WTC11 (cell line): ENCODE measurements at regions not wholly inside any gene's neighbourhood (a gene's known extent, or its start where the extent isn't known, plus 50 kb on each side); places are given as distances from the start of the nearest gene placed in this dataset.

Experiments
- CREB1 ChIP-seq: sonication (generic); formaldehyde crosslinking; IDR thresholded peaks from 2 replicates; pipeline ENCODE4 v1.8.0; 2023; ENCODE audit warnings: mild to moderate bottlenecking, missing genetic modification reagents
- EMX1 ChIP-seq: fragments of 250-450 bp; sonication (Bioruptor Pico); IDR thresholded peaks from 2 replicates; pipeline ENCODE4 v1.8.0; 2021; ENCODE audit warnings: mild to moderate bottlenecking
- NFE2L1 ChIP-seq: sonication (generic); formaldehyde crosslinking; IDR thresholded peaks from 2 replicates; pipeline ENCODE4 v1.8.1; 2023; ENCODE audit warnings: missing genetic modification reagents
- SMAD3 ChIP-seq: sonication (generic); formaldehyde crosslinking; IDR thresholded peaks from 2 replicates; pipeline ENCODE4 v1.8.0; 2022; ENCODE audit warnings: missing genetic modification reagents, mild to moderate bottlenecking, borderline replicate concordance
- TEAD4 ChIP-seq: sonication (generic); formaldehyde crosslinking; IDR thresholded peaks from 2 replicates; pipeline ENCODE4 v1.8.0; 2022; ENCODE audit warnings: mild to moderate bottlenecking, missing genetic modification reagents
- ZBTB21 ChIP-seq: sonication (generic); formaldehyde crosslinking; IDR thresholded peaks from 2 replicates; pipeline ENCODE4 v1.8.1; 2023; ENCODE audit warnings: mild to moderate bottlenecking, missing genetic modification reagents, borderline replicate concordance
- ZNF416 ChIP-seq: fragments of 250-450 bp; sonication (Bioruptor Pico); IDR thresholded peaks from 2 replicates; pipeline ENCODE4 v1.9.0; 2021; ENCODE audit warnings: mild to moderate bottlenecking, inconsistent platforms
- TF ChIP-seq, protein P1 (sequence below): fragments of 200-600 bp; IDR thresholded peaks from 2 replicates; pipeline ENCODE4 v1.8.0; 2022; ENCODE audit warnings: antibody characterized with exemption
- TF ChIP-seq, protein P2 (sequence below): sonication (generic); formaldehyde crosslinking; IDR thresholded peaks from 2 replicates; pipeline ENCODE4 v1.8.0; 2022; ENCODE audit warnings: mild to moderate bottlenecking, missing genetic modification reagents
- TF ChIP-seq, protein P3 (sequence below): sonication (generic); formaldehyde crosslinking; IDR thresholded peaks from 2 replicates; pipeline ENCODE4 v1.8.0; 2023; ENCODE audit warnings: missing genetic modification reagents
- TF ChIP-seq, protein P4 (sequence below): sonication (generic); formaldehyde crosslinking; IDR thresholded peaks from 2 replicates; pipeline ENCODE4 v1.8.1; 2022; ENCODE audit warnings: low read depth, missing genetic modification reagents, borderline replicate concordance
- TF ChIP-seq, protein P5 (sequence below): sonication (generic); formaldehyde crosslinking; IDR thresholded peaks from 2 replicates; pipeline ENCODE4 v1.8.1; 2023; ENCODE audit warnings: mild to moderate bottlenecking, missing genetic modification reagents
- TF ChIP-seq, protein P6 (sequence below): sonication (generic); formaldehyde crosslinking; conservative IDR thresholded peaks from 2 replicates; pipeline ENCODE4 v1.8.1; 2023; ENCODE audit warnings: mild to moderate bottlenecking, low read depth, missing genetic modification reagents, moderate library complexity
- TF ChIP-seq, protein P7 (sequence below): sonication (generic); formaldehyde crosslinking; IDR thresholded peaks from 2 replicates; pipeline ENCODE4 v1.8.1; 2023; ENCODE audit warnings: mild to moderate bottlenecking, missing genetic modification reagents

GRCh38 chr1:218886101-218886871 is 287.4 kb upstream of the LYPLAL1 start:
- TF ChIP-seq, protein P1, sequence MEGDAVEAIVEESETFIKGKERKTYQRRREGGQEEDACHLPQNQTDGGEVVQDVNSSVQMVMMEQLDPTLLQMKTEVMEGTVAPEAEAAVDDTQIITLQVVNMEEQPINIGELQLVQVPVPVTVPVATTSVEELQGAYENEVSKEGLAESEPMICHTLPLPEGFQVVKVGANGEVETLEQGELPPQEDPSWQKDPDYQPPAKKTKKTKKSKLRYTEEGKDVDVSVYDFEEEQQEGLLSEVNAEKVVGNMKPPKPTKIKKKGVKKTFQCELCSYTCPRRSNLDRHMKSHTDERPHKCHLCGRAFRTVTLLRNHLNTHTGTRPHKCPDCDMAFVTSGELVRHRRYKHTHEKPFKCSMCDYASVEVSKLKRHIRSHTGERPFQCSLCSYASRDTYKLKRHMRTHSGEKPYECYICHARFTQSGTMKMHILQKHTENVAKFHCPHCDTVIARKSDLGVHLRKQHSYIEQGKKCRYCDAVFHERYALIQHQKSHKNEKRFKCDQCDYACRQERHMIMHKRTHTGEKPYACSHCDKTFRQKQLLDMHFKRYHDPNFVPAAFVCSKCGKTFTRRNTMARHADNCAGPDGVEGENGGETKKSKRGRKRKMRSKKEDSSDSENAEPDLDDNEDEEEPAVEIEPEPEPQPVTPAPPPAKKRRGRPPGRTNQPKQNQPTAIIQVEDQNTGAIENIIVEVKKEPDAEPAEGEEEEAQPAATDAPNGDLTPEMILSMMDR, result no peak
- TF ChIP-seq NFE2L1 (CRISPR knock-in tag), result no peak
- TF ChIP-seq ZBTB21 (CRISPR knock-in tag), result no peak
- TF ChIP-seq, protein P2, sequence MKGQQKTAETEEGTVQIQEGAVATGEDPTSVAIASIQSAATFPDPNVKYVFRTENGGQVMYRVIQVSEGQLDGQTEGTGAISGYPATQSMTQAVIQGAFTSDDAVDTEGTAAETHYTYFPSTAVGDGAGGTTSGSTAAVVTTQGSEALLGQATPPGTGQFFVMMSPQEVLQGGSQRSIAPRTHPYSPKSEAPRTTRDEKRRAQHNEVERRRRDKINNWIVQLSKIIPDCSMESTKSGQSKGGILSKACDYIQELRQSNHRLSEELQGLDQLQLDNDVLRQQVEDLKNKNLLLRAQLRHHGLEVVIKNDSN (CRISPR knock-in tag), result no peak
- TF ChIP-seq CREB1 (CRISPR knock-in tag), result no peak
- TF ChIP-seq ZNF416 (CRISPR knock-in tag), result no peak
- TF ChIP-seq, protein P3, sequence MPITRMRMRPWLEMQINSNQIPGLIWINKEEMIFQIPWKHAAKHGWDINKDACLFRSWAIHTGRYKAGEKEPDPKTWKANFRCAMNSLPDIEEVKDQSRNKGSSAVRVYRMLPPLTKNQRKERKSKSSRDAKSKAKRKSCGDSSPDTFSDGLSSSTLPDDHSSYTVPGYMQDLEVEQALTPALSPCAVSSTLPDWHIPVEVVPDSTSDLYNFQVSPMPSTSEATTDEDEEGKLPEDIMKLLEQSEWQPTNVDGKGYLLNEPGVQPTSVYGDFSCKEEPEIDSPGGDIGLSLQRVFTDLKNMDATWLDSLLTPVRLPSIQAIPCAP (CRISPR knock-in tag), result no peak
- TF ChIP-seq, protein P4, sequence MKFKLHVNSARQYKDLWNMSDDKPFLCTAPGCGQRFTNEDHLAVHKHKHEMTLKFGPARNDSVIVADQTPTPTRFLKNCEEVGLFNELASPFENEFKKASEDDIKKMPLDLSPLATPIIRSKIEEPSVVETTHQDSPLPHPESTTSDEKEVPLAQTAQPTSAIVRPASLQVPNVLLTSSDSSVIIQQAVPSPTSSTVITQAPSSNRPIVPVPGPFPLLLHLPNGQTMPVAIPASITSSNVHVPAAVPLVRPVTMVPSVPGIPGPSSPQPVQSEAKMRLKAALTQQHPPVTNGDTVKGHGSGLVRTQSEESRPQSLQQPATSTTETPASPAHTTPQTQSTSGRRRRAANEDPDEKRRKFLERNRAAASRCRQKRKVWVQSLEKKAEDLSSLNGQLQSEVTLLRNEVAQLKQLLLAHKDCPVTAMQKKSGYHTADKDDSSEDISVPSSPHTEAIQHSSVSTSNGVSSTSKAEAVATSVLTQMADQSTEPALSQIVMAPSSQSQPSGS (CRISPR knock-in tag), result no peak
- TF ChIP-seq, protein P5, sequence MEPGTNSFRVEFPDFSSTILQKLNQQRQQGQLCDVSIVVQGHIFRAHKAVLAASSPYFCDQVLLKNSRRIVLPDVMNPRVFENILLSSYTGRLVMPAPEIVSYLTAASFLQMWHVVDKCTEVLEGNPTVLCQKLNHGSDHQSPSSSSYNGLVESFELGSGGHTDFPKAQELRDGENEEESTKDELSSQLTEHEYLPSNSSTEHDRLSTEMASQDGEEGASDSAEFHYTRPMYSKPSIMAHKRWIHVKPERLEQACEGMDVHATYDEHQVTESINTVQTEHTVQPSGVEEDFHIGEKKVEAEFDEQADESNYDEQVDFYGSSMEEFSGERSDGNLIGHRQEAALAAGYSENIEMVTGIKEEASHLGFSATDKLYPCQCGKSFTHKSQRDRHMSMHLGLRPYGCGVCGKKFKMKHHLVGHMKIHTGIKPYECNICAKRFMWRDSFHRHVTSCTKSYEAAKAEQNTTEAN (CRISPR knock-in tag), result no peak
- TF ChIP-seq, protein P6, sequence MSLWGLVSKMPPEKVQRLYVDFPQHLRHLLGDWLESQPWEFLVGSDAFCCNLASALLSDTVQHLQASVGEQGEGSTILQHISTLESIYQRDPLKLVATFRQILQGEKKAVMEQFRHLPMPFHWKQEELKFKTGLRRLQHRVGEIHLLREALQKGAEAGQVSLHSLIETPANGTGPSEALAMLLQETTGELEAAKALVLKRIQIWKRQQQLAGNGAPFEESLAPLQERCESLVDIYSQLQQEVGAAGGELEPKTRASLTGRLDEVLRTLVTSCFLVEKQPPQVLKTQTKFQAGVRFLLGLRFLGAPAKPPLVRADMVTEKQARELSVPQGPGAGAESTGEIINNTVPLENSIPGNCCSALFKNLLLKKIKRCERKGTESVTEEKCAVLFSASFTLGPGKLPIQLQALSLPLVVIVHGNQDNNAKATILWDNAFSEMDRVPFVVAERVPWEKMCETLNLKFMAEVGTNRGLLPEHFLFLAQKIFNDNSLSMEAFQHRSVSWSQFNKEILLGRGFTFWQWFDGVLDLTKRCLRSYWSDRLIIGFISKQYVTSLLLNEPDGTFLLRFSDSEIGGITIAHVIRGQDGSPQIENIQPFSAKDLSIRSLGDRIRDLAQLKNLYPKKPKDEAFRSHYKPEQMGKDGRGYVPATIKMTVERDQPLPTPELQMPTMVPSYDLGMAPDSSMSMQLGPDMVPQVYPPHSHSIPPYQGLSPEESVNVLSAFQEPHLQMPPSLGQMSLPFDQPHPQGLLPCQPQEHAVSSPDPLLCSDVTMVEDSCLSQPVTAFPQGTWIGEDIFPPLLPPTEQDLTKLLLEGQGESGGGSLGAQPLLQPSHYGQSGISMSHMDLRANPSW (CRISPR knock-in tag), result no peak
- TF ChIP-seq, protein P7, sequence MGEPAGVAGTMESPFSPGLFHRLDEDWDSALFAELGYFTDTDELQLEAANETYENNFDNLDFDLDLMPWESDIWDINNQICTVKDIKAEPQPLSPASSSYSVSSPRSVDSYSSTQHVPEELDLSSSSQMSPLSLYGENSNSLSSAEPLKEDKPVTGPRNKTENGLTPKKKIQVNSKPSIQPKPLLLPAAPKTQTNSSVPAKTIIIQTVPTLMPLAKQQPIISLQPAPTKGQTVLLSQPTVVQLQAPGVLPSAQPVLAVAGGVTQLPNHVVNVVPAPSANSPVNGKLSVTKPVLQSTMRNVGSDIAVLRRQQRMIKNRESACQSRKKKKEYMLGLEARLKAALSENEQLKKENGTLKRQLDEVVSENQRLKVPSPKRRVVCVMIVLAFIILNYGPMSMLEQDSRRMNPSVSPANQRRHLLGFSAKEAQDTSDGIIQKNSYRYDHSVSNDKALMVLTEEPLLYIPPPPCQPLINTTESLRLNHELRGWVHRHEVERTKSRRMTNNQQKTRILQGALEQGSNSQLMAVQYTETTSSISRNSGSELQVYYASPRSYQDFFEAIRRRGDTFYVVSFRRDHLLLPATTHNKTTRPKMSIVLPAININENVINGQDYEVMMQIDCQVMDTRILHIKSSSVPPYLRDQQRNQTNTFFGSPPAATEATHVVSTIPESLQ, result no peak
- TF ChIP-seq EMX1, result no peak
- no peak for TF ChIP-seq SMAD3
- no peak for TF ChIP-seq TEAD4
